AG04450 (cell line): ENCODE measurements at regions not wholly inside any gene's neighbourhood (a gene's known extent, or its start where the extent isn't known, plus 50 kb on each side); places are given as distances from the start of the nearest gene placed in this dataset.

Experiments used
- CTCF ChIA-PET: fragments of 300-600, 350-600 bp; formaldehyde crosslinking; extraction: SDS; loops from one replicate; lab custom pipeline; 2022; ENCODE audit warnings: antibody characterized with exemption, inconsistent platforms; lab: Charles Lee
- POLR2A ChIA-PET: fragments of 350-600 bp; formaldehyde crosslinking; extraction: SDS; loops from one replicate; lab custom pipeline; 2021; ENCODE audit warnings: antibody characterized with exemption, inconsistent platforms; lab: Yijun Ruan, JAX
- DNase-seq: peaks from one replicate; pipeline ENCODE4 v3.0.0-alpha.2; 2011; ENCODE audit warnings: low read depth, low spot score
- H3K27ac ChIP-seq: one replicate; pipeline ENCODE4 v1.5.1; 2012; ENCODE audit warnings: low read depth, low read length, control low read depth
- H3K27me3 ChIP-seq: one replicate; pipeline ENCODE4 v1.6.0; 2012; ENCODE audit warnings: low read length; ENCODE audit not compliant: control insufficient read depth, insufficient read depth
- H3K4me3 ChIP-seq: 2 replicates; pipeline ENCODE4 v1.5.1; 2011; ENCODE audit warnings: mild to moderate bottlenecking, low read depth, low read length, control low read depth
- H3K9me3 ChIP-seq: 2 replicates; pipeline ENCODE4 v1.5.1; 2012; ENCODE audit warnings: low read length; ENCODE audit not compliant: control insufficient read depth, insufficient read depth
- TF ChIP-seq, protein P1 (sequence below): IDR thresholded peaks from 2 replicates; pipeline ENCODE4 v1.5.1; 2011; ENCODE audit warnings: low read depth, low read length, control low read depth, inconsistent platforms

DNA sequence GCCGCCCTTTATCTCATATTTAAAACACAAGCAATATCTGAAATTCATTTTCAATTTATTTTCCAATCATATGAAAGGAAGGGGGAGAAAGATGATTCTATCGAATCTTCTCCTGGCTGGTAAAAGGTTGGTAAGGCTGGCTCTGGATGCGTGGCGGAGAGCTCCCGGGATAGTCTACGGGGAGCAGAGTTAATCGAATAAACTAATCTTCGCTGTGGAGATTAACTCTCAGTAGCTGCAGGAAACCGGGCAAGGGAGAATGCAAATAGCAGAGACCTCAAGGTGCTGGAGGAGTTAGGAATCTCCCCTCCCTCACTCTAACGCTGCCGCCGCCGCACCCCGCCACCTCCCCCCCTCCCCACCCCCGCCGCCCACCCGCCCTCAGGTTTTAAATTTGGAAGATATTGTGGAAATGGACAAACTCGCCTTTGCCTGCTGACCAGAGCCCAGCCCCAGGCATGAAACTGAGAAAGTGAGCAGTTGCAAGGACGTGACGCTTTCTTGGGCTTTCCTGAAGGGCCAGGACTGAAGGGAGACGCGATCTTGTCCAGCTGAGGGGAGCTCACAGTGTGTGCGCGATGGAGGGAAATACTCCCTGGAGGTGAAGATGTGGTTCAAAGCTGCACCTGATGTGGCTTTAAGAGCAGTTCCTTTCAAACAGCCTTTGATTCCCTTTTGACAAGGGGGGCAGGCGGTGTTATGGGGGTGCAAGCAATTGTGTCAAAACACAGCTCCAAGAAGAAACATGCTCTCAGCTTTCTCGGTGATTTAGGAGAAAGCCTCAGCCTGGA is 308.2 kb upstream of the IRX3 start:
- TF ChIP-seq, protein P1, sequence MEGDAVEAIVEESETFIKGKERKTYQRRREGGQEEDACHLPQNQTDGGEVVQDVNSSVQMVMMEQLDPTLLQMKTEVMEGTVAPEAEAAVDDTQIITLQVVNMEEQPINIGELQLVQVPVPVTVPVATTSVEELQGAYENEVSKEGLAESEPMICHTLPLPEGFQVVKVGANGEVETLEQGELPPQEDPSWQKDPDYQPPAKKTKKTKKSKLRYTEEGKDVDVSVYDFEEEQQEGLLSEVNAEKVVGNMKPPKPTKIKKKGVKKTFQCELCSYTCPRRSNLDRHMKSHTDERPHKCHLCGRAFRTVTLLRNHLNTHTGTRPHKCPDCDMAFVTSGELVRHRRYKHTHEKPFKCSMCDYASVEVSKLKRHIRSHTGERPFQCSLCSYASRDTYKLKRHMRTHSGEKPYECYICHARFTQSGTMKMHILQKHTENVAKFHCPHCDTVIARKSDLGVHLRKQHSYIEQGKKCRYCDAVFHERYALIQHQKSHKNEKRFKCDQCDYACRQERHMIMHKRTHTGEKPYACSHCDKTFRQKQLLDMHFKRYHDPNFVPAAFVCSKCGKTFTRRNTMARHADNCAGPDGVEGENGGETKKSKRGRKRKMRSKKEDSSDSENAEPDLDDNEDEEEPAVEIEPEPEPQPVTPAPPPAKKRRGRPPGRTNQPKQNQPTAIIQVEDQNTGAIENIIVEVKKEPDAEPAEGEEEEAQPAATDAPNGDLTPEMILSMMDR, result no peak
- CTCF ChIA-PET, result no interaction called here
- no peak overlapping the region for H3K4me3 ChIP-seq

DNA sequence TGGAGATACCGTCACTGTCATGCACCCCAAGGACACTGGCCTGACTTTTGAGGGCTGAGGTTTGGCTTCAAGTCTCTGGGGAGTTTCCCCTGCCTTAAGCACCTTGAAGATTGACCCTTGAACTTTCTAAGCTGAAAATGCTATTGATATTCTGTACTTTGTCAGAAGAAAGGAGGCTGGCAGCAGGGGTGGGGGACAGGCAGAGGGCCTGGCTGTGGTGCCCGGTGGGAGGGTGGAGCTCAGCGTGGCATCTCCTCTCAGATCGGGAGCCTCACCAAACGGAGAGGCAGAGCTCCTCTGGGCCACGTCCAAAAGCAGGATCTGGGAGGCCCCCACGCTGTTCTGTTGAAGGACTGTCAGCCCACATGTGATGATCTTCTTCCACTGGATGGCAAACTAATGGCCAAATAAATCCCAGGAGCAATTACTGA is 305.2 kb upstream of the IRX3 start:
- POLR2A ChIA-PET, result no interaction called here
- TF ChIP-seq, protein P1, result no peak
- Histone ChIP-seq H3K27ac (no peak overlapping the region), H3K27me3 (no peaks in the 10 kb centered on the region), H3K4me3 (no peak overlapping the region), H3K9me3 (no peaks in the 10 kb centered on the region)
- no peak for DNase-seq
- CTCF ChIA-PET, result no interaction called here

More for the DNA sequence above, 308.2 kb upstream of the IRX3 start:
- no peak for DNase-seq
- Histone ChIP-seq H3K27ac (no peak overlapping the region), H3K9me3 (no peaks in the 10 kb centered on the region), H3K27me3 (no peaks in the 10 kb centered on the region)
- POLR2A ChIA-PET, result no interaction called here

DNA sequence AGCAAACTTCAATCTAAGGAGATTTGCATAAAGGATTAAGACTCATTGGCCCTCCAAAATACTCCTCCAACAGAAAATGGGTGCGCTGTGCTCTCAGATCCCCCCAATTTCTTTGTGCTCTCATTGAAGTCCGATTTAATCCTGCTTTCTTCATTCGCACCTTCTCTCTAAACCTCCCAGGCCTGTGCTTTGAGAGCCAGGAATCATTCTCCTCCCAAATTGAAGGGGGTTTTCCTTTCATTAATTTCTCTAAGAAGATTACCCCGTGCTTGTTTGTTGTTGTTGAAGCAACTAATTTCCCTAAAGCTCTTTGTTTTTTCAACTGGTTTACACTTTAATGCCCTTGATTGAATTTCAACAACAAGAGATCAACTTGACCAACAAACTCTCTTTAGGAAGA is 304.2 kb upstream of the IRX3 start:
- POLR2A ChIA-PET, result no interaction called here
- CTCF ChIA-PET, result no interaction called here

DNA sequence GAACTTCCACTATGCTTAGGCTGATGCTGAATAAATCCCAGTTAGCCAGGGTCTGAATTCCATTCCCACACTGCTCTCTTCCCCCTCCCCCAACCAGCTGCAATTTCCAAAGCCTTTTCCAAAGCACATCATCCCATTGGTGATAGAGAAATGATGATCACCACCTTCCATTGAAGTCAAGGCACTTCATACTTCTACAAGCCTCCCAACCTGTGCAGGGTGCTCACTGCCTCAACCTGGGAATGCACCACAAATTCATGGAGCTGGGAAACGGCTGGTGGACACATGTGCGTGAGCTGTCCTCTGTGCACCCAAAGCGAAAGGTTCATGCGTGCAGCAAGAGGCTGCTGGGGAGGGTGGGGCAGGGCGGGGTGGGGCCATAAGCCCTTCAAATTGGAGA is 302.7 kb upstream of the IRX3 start:
- ChIA-PET POLR2A (no interaction called here), CTCF (no interaction called here)
- no peaks in the 10 kb centered on the region for H3K9me3 ChIP-seq
- H3K27me3 ChIP-seq, result no peaks in the 10 kb centered on the region
- H3K27ac ChIP-seq, result no peak overlapping the region
- no peak overlapping the region for H3K4me3 ChIP-seq
- TF ChIP-seq, protein P1, result no peak
- no peak for DNase-seq

More for the DNA sequence above, 304.2 kb upstream of the IRX3 start:
- no peaks in the 10 kb centered on the region for H3K27me3 ChIP-seq
- H3K9me3 ChIP-seq, result no peaks in the 10 kb centered on the region
- TF ChIP-seq, protein P1, result no peak
- H3K27ac ChIP-seq, result no peak overlapping the region
- no peak overlapping the region for H3K4me3 ChIP-seq
- no peak for DNase-seq

DNA sequence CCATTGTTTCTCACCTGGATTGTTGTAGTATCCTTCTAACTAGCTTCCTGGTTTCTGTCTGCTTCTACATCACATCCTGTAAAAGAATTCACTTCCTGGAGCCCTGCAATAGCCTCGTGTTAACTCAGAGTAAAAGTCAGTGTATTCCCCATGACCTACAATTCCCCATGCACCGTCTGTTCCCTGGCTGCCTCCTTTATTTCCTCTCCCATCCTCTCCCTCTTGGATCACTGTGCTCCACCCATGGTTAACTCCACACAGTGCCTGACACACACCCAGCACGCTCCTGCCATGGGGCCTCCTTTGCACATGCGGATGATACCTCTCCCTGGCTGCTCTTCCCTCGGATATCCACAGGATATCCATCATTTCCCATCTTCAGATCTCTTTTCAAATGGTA is 301.4 kb upstream of the IRX3 start:
- POLR2A ChIA-PET, result no interaction called here

More for the DNA sequence above, 301.4 kb upstream of the IRX3 start:
- no peak for DNase-seq
- no peak overlapping the region for H3K4me3 ChIP-seq
- CTCF ChIA-PET, result no interaction called here
- H3K27ac ChIP-seq, result no peak overlapping the region
- no peaks in the 10 kb centered on the region for H3K27me3 ChIP-seq
- TF ChIP-seq, protein P1, result no peak
- no peaks in the 10 kb centered on the region; the same call in 1 of the 2 replicates for H3K9me3 ChIP-seq
